Right cardiac atrium (tissue), 5 donors: ENCODE measurements at regions not wholly inside any gene's neighbourhood (a gene's known extent, or its start where the extent isn't known, plus 50 kb on each side); places are given as distances from the start of the nearest gene placed in this dataset.

Experiments used
- ATAC-seq, 2 donors: fragments of 200-7000 bp; cut with Tn5 transposase; one replicate each; pipeline versions ENCODE4 v1.8.0 to v1.9.1; 2020; ENCODE audit warnings: moderate library complexity in 2 of 2, mild to moderate bottlenecking in 1 of 2
- DNase-seq, 3 donors: peaks; one replicate each; pipeline ENCODE4 v3.0.0-alpha.2; 2020
- H3K27ac ChIP-seq: one replicate; pipeline ENCODE4 v1.5.1; 2013; ENCODE audit warnings: mild to moderate bottlenecking, low read length, control low read depth, moderate library complexity
- H3K27me3 ChIP-seq: one replicate; pipeline ENCODE4 v1.6.1; 2013; ENCODE audit not compliant: control insufficient read depth, insufficient read depth
- H3K4me1 ChIP-seq: one replicate; pipeline ENCODE4 v1.6.1; 2013; ENCODE audit warnings: low read length; ENCODE audit not compliant: control insufficient read depth, insufficient read depth
- H3K4me3 ChIP-seq: one replicate; pipeline ENCODE4 v1.5.1; 2013; ENCODE audit warnings: low read length, control low read depth
- H3K9me3 ChIP-seq: one replicate; pipeline ENCODE4 v1.6.1; 2013; ENCODE audit warnings: low read length; ENCODE audit not compliant: control insufficient read depth
- WGBS: extraction: QIAGEN DNeasy Blood & Tissue Kit; methylation state at CpG from one replicate; pipeline ENCODE4 v1.1.7; 2013; 5-methylcytosine and 5-hydroxymethylcytosine counted together
- intact Hi-C, 4 donors: fragments of 100-400 bp; cut with DNase I; formaldehyde crosslinking; loops; one replicate each; pipeline versions ENCODE4 v1.11.0 to v1.14.0; 2022 to 2023
- donor health status: healthy with polysubstance abuse.
- donor health status: DM: no; HTN: yes; CAD: no.
- donor health status: DM: no; HTN: no; CAD: no.
- donor health status: DM: no; HTN: yes; CAD: no; lungs with severe emphysema.
- donor health status: DM: yes; HTN: yes; CAD: no.

- Histone ChIP-seq H3K27me3 (no peaks in the 10 kb centered on the region), H3K9me3 (no peaks in the 10 kb centered on the region), H3K4me1 (no peaks in the 10 kb centered on the region), H3K4me3 (no peak overlapping the region), H3K27ac (no peak overlapping the region)
- DNase-seq (peak in 2 of 3 donors; percentile 37 to 41), ATAC-seq (no peak)
- WGBS = 83% methylated on average over 24 of the region's 24 CpGs
- intact Hi-C loops = no loop called here
Measured at GRCh38 chr14:104280902-104281767, 142.7 kb downstream of the KIF26A start.

GRCh38 chr14:104281768-104282301 lies 143.4 kb downstream of the KIF26A start:
- Histone ChIP-seq H3K4me1 (no peaks in the 10 kb centered on the region), H3K9me3 (no peaks in the 10 kb centered on the region), H3K27me3 (no peaks in the 10 kb centered on the region), H3K27ac (no peak overlapping the region), H3K4me3 (no peak overlapping the region)
- ATAC-seq (no peak), DNase-seq (peak in 2 of 3 donors; percentile 20 to 52)
- intact Hi-C loops = no loop called here
- 89% methylated on average over 11 of the region's 11 CpGs for WGBS

GRCh38 chr14:104282332-104283196 lies 144.2 kb downstream of the KIF26A start:
- Histone ChIP-seq H3K27me3 (no peaks in the 10 kb centered on the region), H3K4me3 (no peak overlapping the region), H3K4me1 (no peaks in the 10 kb centered on the region), H3K9me3 (no peaks in the 10 kb centered on the region), H3K27ac (no peak overlapping the region)
- ATAC-seq = no peak
- intact Hi-C loops = no loop called here
- DNase-seq = peak in 2 of 3 donors; percentile 43 to 51
- WGBS = 80% methylated on average over 26 of the region's 26 CpGs

GRCh38 chr14:104283197-104284106 lies 145.1 kb downstream of the KIF26A start:
- H3K9me3 ChIP-seq = no peaks in the 10 kb centered on the region
- WGBS = 86% methylated on average over 25 of the region's 25 CpGs
- ATAC-seq (no peak), DNase-seq (peak in 2 of 3 donors; percentile 36 to 38)
- no peaks in the 10 kb centered on the region for H3K27me3 ChIP-seq
- H3K4me3 ChIP-seq = no peak overlapping the region
- intact Hi-C loops = no loop called here
- H3K4me1 ChIP-seq = no peaks in the 10 kb centered on the region
- no peak overlapping the region for H3K27ac ChIP-seq

- ATAC-seq (no peak), DNase-seq (peak; percentile 4 to 44 (median 38))
- Histone ChIP-seq H3K9me3 (no peaks in the 10 kb centered on the region), H3K27me3 (no peaks in the 10 kb centered on the region), H3K4me1 (no peaks in the 10 kb centered on the region), H3K27ac (no peak overlapping the region), H3K4me3 (no peak overlapping the region)
- intact Hi-C loops = no loop called here
- WGBS = 78% methylated on average over 9 of the region's 9 CpGs
Measured at GRCh38 chr14:104284107-104284592, 145.8 kb downstream of the KIF26A start.

GRCh38 chr14:104284636-104285507 lies 146.5 kb downstream of the KIF26A start:
- DNase-seq = peak in 2 of 3 donors; percentile 7 to 35
- no peaks in the 10 kb centered on the region for H3K27me3 ChIP-seq
- H3K4me3 ChIP-seq = no peak overlapping the region
- no peaks in the 10 kb centered on the region for H3K4me1 ChIP-seq
- WGBS = 77% methylated on average over 29 of the region's 29 CpGs
- H3K27ac ChIP-seq = no peak overlapping the region
- ATAC-seq = no peak
- intact Hi-C loops = no loop called here
- H3K9me3 ChIP-seq = no peaks in the 10 kb centered on the region

GRCh38 chr14:104285508-104285840 lies 147.1 kb downstream of the KIF26A start:
- WGBS = 60% methylated on average over 7 of the region's 7 CpGs
- DNase-seq = peak in 2 of 3 donors; percentile 5 to 26
- Histone ChIP-seq H3K9me3 (no peaks in the 10 kb centered on the region), H3K4me3 (no peak overlapping the region), H3K4me1 (no peaks in the 10 kb centered on the region), H3K27me3 (no peaks in the 10 kb centered on the region), H3K27ac (no peak overlapping the region)
- ATAC-seq = no peak
- intact Hi-C loops = no loop called here

GRCh38 chr14:104286086-104286485 lies 147.7 kb downstream of the KIF26A start:
- no peak for ATAC-seq
- Histone ChIP-seq H3K4me3 (no peak overlapping the region), H3K27ac (no peak overlapping the region), H3K27me3 (no peaks in the 10 kb centered on the region), H3K4me1 (no peaks in the 10 kb centered on the region), H3K9me3 (no peaks in the 10 kb centered on the region)
- DNase-seq = peak in 2 of 3 donors; percentile 0 to 25
- 83% methylated on average over 11 of the region's 11 CpGs for WGBS
- intact Hi-C loops = no loop called here

- DNase-seq (peak; percentile 3 to 37 (median 13)), ATAC-seq (no peak)
- Histone ChIP-seq H3K27me3 (no peaks in the 10 kb centered on the region), H3K27ac (no peak overlapping the region), H3K9me3 (no peaks in the 10 kb centered on the region), H3K4me1 (no peaks in the 10 kb centered on the region), H3K4me3 (no peak overlapping the region)
- intact Hi-C loops = no loop called here
- 88% methylated on average over 7 of the region's 7 CpGs for WGBS
Measured at GRCh38 chr14:104286496-104286895, 148.1 kb downstream of the KIF26A start.
